Left lung (tissue), 4 donors: ENCODE measurements at regions not wholly inside any gene's neighbourhood (a gene's known extent, or its start where the extent isn't known, plus 50 kb on each side); places are given as distances from the start of the nearest gene placed in this dataset.

Experiments used
- ATAC-seq: fragments of 200-7000 bp; cut with Tn5 transposase; one replicate; pipeline ENCODE4 v1.9.1; 2020; ENCODE audit warnings: moderate library complexity
- DNase-seq, 4 donors: peaks; one replicate each; pipeline ENCODE4 v3.0.0-alpha.2; 2013 to 2020
- H3K27ac ChIP-seq, 2 donors: fragments of 200-600 bp; sonication (generic) in 1 of 2; one replicate each; pipeline versions ENCODE4 v1.5.0 to v1.8.0; 2020 to 2021
- H3K27me3 ChIP-seq, 2 donors: fragments of 200-600 bp; sonication (generic) in 1 of 2; one replicate each; pipeline versions ENCODE4 v1.5.0 to v1.8.0; 2020 to 2021
- H3K36me3 ChIP-seq, 2 donors: fragments of 200-600 bp; sonication (generic) in 1 of 2; one replicate each; pipeline versions ENCODE4 v1.5.0 to v1.8.0; 2020 to 2021
- H3K4me1 ChIP-seq, 2 donors: fragments of 200-600 bp; one replicate each; pipeline ENCODE4 v1.8.0; 2021
- H3K4me3 ChIP-seq, 2 donors: fragments of 200-600 bp; sonication (generic) in 1 of 2; one replicate each; pipeline versions ENCODE4 v1.5.0 to v1.8.0; 2020 to 2021; ENCODE audit warnings: mild to moderate bottlenecking in 1 of 2
- H3K9me3 ChIP-seq, 2 donors: fragments of 200-600 bp; sonication (generic) in 1 of 2; one replicate each; pipeline versions ENCODE4 v1.5.0 to v1.8.0; 2020 to 2021
- intact Hi-C, 2 donors: fragments of 100-400 bp; cut with DNase I; formaldehyde crosslinking; loops; one replicate each; pipeline versions ENCODE4 v1.11.2 to v1.14.2; 2022
- TF ChIP-seq, protein P1 (sequence below), 2 donors: fragments of 200-600 bp; sonication (generic) in 1 of 2; IDR thresholded peaks; one replicate each; pipeline versions ENCODE4 v1.5.0 to v1.8.0; 2021; ENCODE audit warnings: antibody characterized with exemption in 2 of 2
- donor health status: DM: no; HTN: yes; CAD: no.
- donor health status: DM: no; HTN: no; CAD: no.

DNA sequence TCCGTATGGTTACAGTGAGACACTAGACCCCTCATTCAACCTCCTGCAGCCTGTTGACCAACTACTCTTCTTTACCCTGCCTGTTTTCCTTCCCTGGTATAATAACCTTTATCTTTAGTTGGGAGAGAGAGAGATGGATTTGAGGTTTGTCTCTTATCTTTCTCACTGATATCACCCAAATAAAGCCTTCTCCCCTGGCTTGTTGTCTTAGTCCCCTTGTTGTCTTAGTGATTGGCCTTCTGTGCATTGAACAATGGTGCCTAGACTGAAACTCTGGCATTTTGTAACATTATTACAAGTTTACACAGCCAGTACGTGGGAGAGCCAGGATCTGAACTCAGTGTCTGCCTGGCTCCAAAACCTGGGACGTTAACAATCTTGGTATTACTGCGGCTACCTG, 560.8 kb downstream of the HS3ST4 start:
- Histone ChIP-seq H3K4me1 (no peaks in the 10 kb centered on the region), H3K36me3 (no peaks in the 10 kb centered on the region), H3K9me3 (peaks cover 0 to 11% of the 10 kb centered on the region in 2 donors), H3K27me3 (no peaks in the 10 kb centered on the region), H3K27ac (no peak overlapping the region), H3K4me3 (no peak overlapping the region)
- TF ChIP-seq, protein P1, sequence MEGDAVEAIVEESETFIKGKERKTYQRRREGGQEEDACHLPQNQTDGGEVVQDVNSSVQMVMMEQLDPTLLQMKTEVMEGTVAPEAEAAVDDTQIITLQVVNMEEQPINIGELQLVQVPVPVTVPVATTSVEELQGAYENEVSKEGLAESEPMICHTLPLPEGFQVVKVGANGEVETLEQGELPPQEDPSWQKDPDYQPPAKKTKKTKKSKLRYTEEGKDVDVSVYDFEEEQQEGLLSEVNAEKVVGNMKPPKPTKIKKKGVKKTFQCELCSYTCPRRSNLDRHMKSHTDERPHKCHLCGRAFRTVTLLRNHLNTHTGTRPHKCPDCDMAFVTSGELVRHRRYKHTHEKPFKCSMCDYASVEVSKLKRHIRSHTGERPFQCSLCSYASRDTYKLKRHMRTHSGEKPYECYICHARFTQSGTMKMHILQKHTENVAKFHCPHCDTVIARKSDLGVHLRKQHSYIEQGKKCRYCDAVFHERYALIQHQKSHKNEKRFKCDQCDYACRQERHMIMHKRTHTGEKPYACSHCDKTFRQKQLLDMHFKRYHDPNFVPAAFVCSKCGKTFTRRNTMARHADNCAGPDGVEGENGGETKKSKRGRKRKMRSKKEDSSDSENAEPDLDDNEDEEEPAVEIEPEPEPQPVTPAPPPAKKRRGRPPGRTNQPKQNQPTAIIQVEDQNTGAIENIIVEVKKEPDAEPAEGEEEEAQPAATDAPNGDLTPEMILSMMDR (IDR thresholded peaks at IDR 0.05), result no peak
- ATAC-seq (no peak), DNase-seq (no peak)
- intact Hi-C loops, result no loop called here

DNA sequence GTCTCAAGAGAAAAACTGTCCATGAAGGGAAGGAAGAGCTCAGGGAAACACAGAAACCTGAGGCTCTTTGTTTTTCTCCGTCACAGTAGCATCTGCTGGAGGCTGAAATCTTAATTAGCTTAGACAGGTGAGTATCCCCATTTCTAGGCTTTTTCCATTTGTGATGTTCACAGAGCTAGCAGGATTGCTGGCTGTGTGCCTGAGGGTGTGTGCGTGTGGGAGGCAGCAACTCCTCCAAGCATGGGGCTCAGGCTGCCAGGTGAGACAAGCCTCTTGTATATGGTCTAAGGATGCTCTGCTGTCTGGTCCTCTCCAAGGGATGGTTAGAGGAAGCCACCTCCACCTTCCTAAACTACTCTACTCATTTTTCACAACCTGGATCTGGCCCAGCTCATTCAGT, 569.9 kb downstream of the HS3ST4 start:
- no peak for DNase-seq
- Histone ChIP-seq H3K27me3 (no peaks in the 10 kb centered on the region), H3K4me1 (no peaks in the 10 kb centered on the region), H3K9me3 (no peaks in the 10 kb centered on the region), H3K36me3 (no peaks in the 10 kb centered on the region), H3K4me3 (no peak overlapping the region), H3K27ac (no peak overlapping the region)
- intact Hi-C loops, result no loop called here
- ATAC-seq, result no peak
- TF ChIP-seq, protein P1 (IDR thresholded peaks at IDR 0.05), result no peak

DNA sequence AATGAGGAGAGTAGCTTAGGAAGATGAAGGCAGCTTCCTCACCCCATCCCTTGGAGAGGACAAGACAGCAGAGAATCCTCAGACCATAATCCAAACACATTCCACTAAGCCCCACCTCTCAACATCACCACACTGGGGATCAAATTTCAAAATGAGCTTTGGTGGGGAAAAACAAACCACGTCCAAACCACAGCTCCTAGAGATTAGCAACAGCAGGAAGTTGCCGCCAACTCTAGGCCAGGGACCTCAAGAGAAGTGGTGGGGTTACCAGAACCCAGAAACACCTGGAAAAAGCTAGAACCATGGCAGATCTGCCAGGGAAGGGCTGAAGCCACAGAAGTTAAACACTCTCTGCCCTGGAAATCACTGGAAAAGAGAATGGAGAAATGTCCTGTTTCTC, 571.6 kb downstream of the HS3ST4 start:
- Histone ChIP-seq H3K27me3 (no peaks in the 10 kb centered on the region), H3K27ac (no peak overlapping the region), H3K9me3 (no peaks in the 10 kb centered on the region), H3K36me3 (no peaks in the 10 kb centered on the region), H3K4me3 (no peak overlapping the region), H3K4me1 (no peaks in the 10 kb centered on the region)
- ATAC-seq, result no peak
- intact Hi-C loops, result no loop called here
- TF ChIP-seq, protein P1 (IDR thresholded peaks at IDR 0.05), result no peak
- DNase-seq, result no peak

DNA sequence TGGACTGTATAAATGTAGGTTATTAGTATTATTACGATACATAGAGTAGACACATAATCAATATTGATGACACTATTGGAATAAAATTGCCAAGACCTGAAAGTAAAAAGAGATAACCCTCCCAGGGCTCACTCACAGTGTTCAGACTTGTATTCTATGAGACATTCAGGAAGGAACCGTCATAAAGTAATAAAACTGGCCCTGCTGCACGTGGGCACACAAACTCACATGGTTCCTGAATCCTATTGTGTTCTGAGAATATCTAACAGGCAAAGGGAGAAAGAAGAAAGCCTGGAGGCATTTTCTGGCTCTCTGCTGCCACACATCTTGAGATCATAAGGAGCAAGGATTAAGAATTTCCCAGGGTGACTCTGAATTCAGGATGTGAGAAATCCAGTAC, 575.9 kb downstream of the HS3ST4 start:
- no peaks in the 10 kb centered on the region for H3K27me3 ChIP-seq
- TF ChIP-seq, protein P1 (IDR thresholded peaks at IDR 0.05), result no peak
- no peaks in the 10 kb centered on the region for H3K4me1 ChIP-seq
- no peak for ATAC-seq
- H3K9me3 ChIP-seq, result no peaks in the 10 kb centered on the region
- no peak for DNase-seq
- no peak overlapping the region for H3K27ac ChIP-seq
- intact Hi-C loops, result no loop called here
- no peak overlapping the region for H3K4me3 ChIP-seq
- no peaks in the 10 kb centered on the region for H3K36me3 ChIP-seq

DNA sequence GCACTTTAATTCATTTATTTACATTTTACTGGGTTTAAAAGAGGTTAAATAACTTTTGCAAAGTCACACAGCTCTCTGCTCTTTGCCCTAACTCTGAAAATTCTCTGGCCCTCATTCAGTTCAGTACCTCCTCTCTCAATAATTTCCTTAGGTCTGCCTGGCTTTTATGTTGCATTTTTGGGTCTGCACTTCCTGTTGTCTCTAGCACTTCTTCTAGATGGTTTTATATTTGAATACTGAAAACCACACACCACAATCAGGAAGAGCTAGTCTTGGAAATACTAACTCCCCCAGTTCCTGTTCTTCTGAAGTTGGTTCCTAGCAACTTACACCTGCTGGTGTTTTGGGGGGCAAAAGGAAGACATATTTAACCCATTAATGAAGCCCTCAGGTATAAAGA, 577.9 kb downstream of the HS3ST4 start:
- H3K9me3 ChIP-seq, result no peaks in the 10 kb centered on the region
- TF ChIP-seq, protein P1 (IDR thresholded peaks at IDR 0.05), result no peak
- no peaks in the 10 kb centered on the region for H3K27me3 ChIP-seq
- H3K4me1 ChIP-seq, result no peaks in the 10 kb centered on the region
- intact Hi-C loops, result no loop called here
- H3K36me3 ChIP-seq, result no peaks in the 10 kb centered on the region
- ATAC-seq (no peak), DNase-seq (no peak)
- H3K27ac ChIP-seq, result no peak overlapping the region
- H3K4me3 ChIP-seq, result no peak overlapping the region
